GM12878 (cell line): ENCODE measurements at regions not wholly inside any gene's neighbourhood (a gene's known extent, or its start where the extent isn't known, plus 50 kb on each side); places are given as distances from the start of the nearest gene placed in this dataset.

ENCODE experiments used
- ATAC-seq: fragments of 200-7000 bp; cut with Tn5 transposase; 3 replicates; pipeline ENCODE4 v1.9.1; 2020; ENCODE audit warnings: mild to moderate bottlenecking, moderate library complexity
- BruUV-seq: library from RNA; stranded (reverse); fragments of 400-500 nt; replicated peaks from 2 replicates; lab custom pipeline; 2021; lab: Mats Ljungman, UMichigan
- CTCF ChIA-PET: fragments of 300-600 bp; sonication (Branson Sonifier 250); formaldehyde crosslinking; extraction: SDS; loops from one replicate; lab custom pipeline; 2021; ENCODE audit warnings: inconsistent platforms; lab: Yijun Ruan, JAX
- POLR2A ChIA-PET: fragments of 350-600 bp; formaldehyde crosslinking; extraction: SDS; loops from one replicate; lab custom pipeline; 2021; ENCODE audit warnings: inconsistent platforms; lab: Charles Lee
- RAD21 ChIA-PET: fragments of 300-600 bp; sonication (Branson Sonifier 250); formaldehyde crosslinking; loops from one replicate; lab custom pipeline; 2023; ENCODE audit warnings: antibody characterized with exemption; ENCODE audit not compliant: unreplicated experiment; lab: Charles Lee
- SMC1A ChIA-PET: fragments of 300-600 bp; sonication (Branson Sonifier 250); formaldehyde crosslinking; loops from one replicate; lab custom pipeline; 2023; ENCODE audit not compliant: unreplicated experiment, uncharacterized antibody; lab: Charles Lee
- DNase-seq: peaks from one replicate; pipeline ENCODE4 v3.0.0-alpha.2; 2011; ENCODE audit warnings: low read depth, low spot score
- FAIRE-seq: peaks from 3 replicates; lab custom pipeline; 2011; peaks lifted over from hg19 to GRCh38; lab: Jason Lieb, UNC
- H2AFZ ChIP-seq: 2 replicates; pipeline ENCODE4 v1.6.0; 2011; ENCODE audit warnings: low read depth, low read length, control low read depth; ENCODE audit not compliant: control insufficient read depth
- H3K27ac ChIP-seq: 2 replicates; pipeline ENCODE4 v1.5.1; 2011; ENCODE audit warnings: control low read depth; ENCODE audit not compliant: control insufficient read depth, insufficient read depth
- H3K27me3 ChIP-seq, 2 experiments: replicated peaks in 1 of 2; 2 replicates each; pipeline versions ENCODE4 v1.6.0 to v1.6.1; 2011; ENCODE audit warnings: low read length in 1 of 2; ENCODE audit not compliant: control insufficient read depth in 2 of 2, insufficient read depth in 2 of 2
- H3K36me3 ChIP-seq, 2 experiments: 2 replicates each; pipeline ENCODE4 v1.5.1; 2011; ENCODE audit warnings: low read length in 1 of 2; ENCODE audit not compliant: control insufficient read depth in 2 of 2, insufficient read depth in 2 of 2
- H3K4me1 ChIP-seq: 2 replicates; pipeline ENCODE4 v1.6.1; 2011; ENCODE audit warnings: mild to moderate bottlenecking, low read length, moderate library complexity, mixed read lengths; ENCODE audit not compliant: control insufficient read depth, insufficient read depth
- H3K4me2 ChIP-seq: 2 replicates; pipeline ENCODE4 v1.6.0; 2011; ENCODE audit warnings: control low read depth; ENCODE audit not compliant: control insufficient read depth, insufficient read depth
- H3K4me3 ChIP-seq: fragments of 200-600 bp; sonication (generic); 2 replicates; pipeline ENCODE4 v1.5.1; 2016
- H3K79me2 ChIP-seq: 2 replicates; pipeline ENCODE4 v1.6.0; 2011; ENCODE audit warnings: low read length; ENCODE audit not compliant: control insufficient read depth, insufficient read depth
- H3K9ac ChIP-seq: 2 replicates; pipeline ENCODE4 v1.8.0; 2011; ENCODE audit warnings: low read length, control low read depth, mixed read lengths; ENCODE audit not compliant: control insufficient read depth, insufficient read depth
- H3K9me3 ChIP-seq: replicated peaks from 3 replicates; pipeline ENCODE4 v1.5.1; 2011; ENCODE audit warnings: mild to moderate bottlenecking, low read length; ENCODE audit not compliant: control insufficient read depth, insufficient read depth
- H4K20me1 ChIP-seq: 2 replicates; pipeline ENCODE4 v1.6.0; 2011; ENCODE audit not compliant: control insufficient read depth, insufficient read depth
- BACH1 ChIP-seq: fragments of 450-650 bp; IDR thresholded peaks from 2 replicates; pipeline ENCODE4 v1.6.1; 2017; ENCODE audit warnings: mild to moderate bottlenecking, borderline replicate concordance
- CREM ChIP-seq: IDR thresholded peaks from 2 replicates; pipeline ENCODE4 v1.6.1; 2014; ENCODE audit warnings: antibody characterized with exemption, low read depth
- EGR1 ChIP-seq, 2 experiments: IDR thresholded peaks; 1 replicate in 1 of 2; 2 replicates in 1 of 2; pipeline ENCODE4 v1.6.1; 2011 to 2012; ENCODE audit warnings: low read depth in 2 of 2, low read length in 2 of 2, borderline replicate concordance in 1 of 2, mild to moderate bottlenecking in 1 of 2, moderate library complexity in 1 of 2
- GATAD2B ChIP-seq: fragments of 450-650 bp; conservative IDR thresholded peaks from 2 replicates; pipeline ENCODE4 v1.6.1; 2017; ENCODE audit warnings: low read depth, mild to moderate bottlenecking, moderate library complexity
- IRF3 ChIP-seq: fragments of 450-650 bp; IDR thresholded peaks from 2 replicates; pipeline ENCODE4 v1.6.1; 2014; ENCODE audit warnings: mild to moderate bottlenecking
- MXI1 ChIP-seq: fragments of 150-350 bp; IDR thresholded peaks from 2 replicates; pipeline ENCODE4 v1.6.1; 2011; ENCODE audit warnings: low read depth, mild to moderate bottlenecking, inconsistent platforms, low read length, improper control_type of control experiment
- RUNX3 ChIP-seq: IDR thresholded peaks from 2 replicates; pipeline ENCODE4 v1.6.1; 2012; ENCODE audit warnings: low read length, inconsistent platforms
- SREBF2 ChIP-seq: IDR thresholded peaks from 2 replicates; pipeline ENCODE4 v1.6.1; 2012; ENCODE audit warnings: mild to moderate bottlenecking, low read length
- TARDBP ChIP-seq: IDR thresholded peaks from 2 replicates; pipeline ENCODE4 v1.6.1; 2016; ENCODE audit warnings: borderline replicate concordance
- YBX1 ChIP-seq: fragments of 450-650 bp; IDR thresholded peaks from 2 replicates; pipeline ENCODE4 v1.6.1; 2016; ENCODE audit warnings: antibody characterized with exemption
- YY1 ChIP-seq: IDR thresholded peaks from 2 replicates; pipeline ENCODE4 v1.6.1; 2011; ENCODE audit warnings: low read depth, mild to moderate bottlenecking, low read length
- ZBTB4 ChIP-seq: fragments of 450-650 bp; formaldehyde crosslinking; IDR thresholded peaks from 2 replicates; pipeline ENCODE4 v1.4.0; 2022; ENCODE audit warnings: mild to moderate bottlenecking, moderate library complexity
- ZNF384 ChIP-seq: IDR thresholded peaks from 2 replicates; pipeline ENCODE4 v1.6.1; 2012; ENCODE audit warnings: low read depth, mild to moderate bottlenecking, low read length, improper control_type of control experiment, borderline replicate concordance
- WGBS: methylation state at CpG from one replicate; pipeline ENCODE4 v1.1.6; 2016; ENCODE audit warnings: low lambda C conversion rate; ENCODE audit not compliant: insufficient replicate concordance, insufficient coverage; ENCODE audit errors: missing lambda C conversion rate; 5-methylcytosine and 5-hydroxymethylcytosine counted together
- in situ Hi-C: fragments of 300-500 bp; cut with MboI; formaldehyde crosslinking; loops from 9 replicates; pipeline ENCODE4 v1.14.3; 2018; ENCODE audit warnings: mixed read lengths
- intact Hi-C: fragments of 100-400 bp; cut with micrococcal nuclease; formaldehyde crosslinking; loops from one replicate; pipeline ENCODE4 v1.14.2; 2022; ENCODE audit not compliant: unreplicated experiment
- TF ChIP-seq, protein P1 (sequence below): fragments of 450-650 bp; IDR thresholded peaks from 2 replicates; pipeline ENCODE4 v1.6.1; 2017; ENCODE audit warnings: mild to moderate bottlenecking, moderate library complexity
- TF ChIP-seq, protein P2 (sequence below): IDR thresholded peaks from 2 replicates; pipeline ENCODE4 v1.6.1; 2012; ENCODE audit warnings: low read depth, low read length, improper control_type of control experiment

GRCh38 chr20:40087496-40087895, 601.5 kb downstream of the MAFB start (continued):
- TF ChIP-seq, protein P1, sequence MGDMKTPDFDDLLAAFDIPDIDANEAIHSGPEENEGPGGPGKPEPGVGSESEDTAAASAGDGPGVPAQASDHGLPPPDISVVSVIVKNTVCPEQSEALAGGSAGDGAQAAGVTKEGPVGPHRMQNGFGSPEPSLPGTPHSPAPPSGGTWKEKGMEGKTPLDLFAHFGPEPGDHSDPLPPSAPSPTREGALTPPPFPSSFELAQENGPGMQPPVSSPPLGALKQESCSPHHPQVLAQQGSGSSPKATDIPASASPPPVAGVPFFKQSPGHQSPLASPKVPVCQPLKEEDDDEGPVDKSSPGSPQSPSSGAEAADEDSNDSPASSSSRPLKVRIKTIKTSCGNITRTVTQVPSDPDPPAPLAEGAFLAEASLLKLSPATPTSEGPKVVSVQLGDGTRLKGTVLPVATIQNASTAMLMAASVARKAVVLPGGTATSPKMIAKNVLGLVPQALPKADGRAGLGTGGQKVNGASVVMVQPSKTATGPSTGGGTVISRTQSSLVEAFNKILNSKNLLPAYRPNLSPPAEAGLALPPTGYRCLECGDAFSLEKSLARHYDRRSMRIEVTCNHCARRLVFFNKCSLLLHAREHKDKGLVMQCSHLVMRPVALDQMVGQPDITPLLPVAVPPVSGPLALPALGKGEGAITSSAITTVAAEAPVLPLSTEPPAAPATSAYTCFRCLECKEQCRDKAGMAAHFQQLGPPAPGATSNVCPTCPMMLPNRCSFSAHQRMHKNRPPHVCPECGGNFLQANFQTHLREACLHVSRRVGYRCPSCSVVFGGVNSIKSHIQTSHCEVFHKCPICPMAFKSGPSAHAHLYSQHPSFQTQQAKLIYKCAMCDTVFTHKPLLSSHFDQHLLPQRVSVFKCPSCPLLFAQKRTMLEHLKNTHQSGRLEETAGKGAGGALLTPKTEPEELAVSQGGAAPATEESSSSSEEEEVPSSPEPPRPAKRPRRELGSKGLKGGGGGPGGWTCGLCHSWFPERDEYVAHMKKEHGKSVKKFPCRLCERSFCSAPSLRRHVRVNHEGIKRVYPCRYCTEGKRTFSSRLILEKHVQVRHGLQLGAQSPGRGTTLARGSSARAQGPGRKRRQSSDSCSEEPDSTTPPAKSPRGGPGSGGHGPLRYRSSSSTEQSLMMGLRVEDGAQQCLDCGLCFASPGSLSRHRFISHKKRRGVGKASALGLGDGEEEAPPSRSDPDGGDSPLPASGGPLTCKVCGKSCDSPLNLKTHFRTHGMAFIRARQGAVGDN = no peak
- no peak for TF ChIP-seq YY1
- no peak for TF ChIP-seq CREM

GRCh38 chr20:40085513-40085912, 603.5 kb downstream of the MAFB start:
- in situ Hi-C loops = no loop called here
- no peak overlapping the region for H3K9ac ChIP-seq
- CTCF ChIA-PET = no interaction called here
- no peak overlapping the region for H3K27ac ChIP-seq
- BruUV-seq = no TSS peak
- RAD21 ChIA-PET = no interaction called here
- POLR2A ChIA-PET = no interaction called here
- H3K9me3 ChIP-seq = no peaks in the 10 kb centered on the region
- H3K79me2 ChIP-seq = no peaks in the 10 kb centered on the region
- no peak overlapping the region for H3K4me3 ChIP-seq
- no peak for DNase-seq
- intact Hi-C loops = no loop called here
- no peak for ATAC-seq
- SMC1A ChIA-PET = no interaction called here
- H3K4me2 ChIP-seq = no peak overlapping the region
- H3K4me1 ChIP-seq = no peaks in the 10 kb centered on the region
- 35% methylated on average over 3 of the region's 3 CpGs for WGBS
- H3K36me3 ChIP-seq = no peaks in the 10 kb centered on the region
- H3K27me3 ChIP-seq = no peaks in the 10 kb centered on the region
- FAIRE-seq = no peak
- no peak overlapping the region for H2AFZ ChIP-seq
- no peaks in the 10 kb centered on the region for H4K20me1 ChIP-seq
- TF ChIP-seq YY1 (no peak), ZNF384 (no peak), ZBTB4 (CRISPR knock-in tag) (no peak), GATAD2B (no peak), YBX1 (no peak), EGR1 (IDR thresholded peaks at IDR 0.05; ENCODE audit: borderline replicate concordance in 1 of 2, low read depth in 2 of 2, low read length in 2 of 2) (no peak), RUNX3 (no peak), IRF3 (no peak), SREBF2 (no peak), TARDBP (no peak), BACH1 (no peak), MXI1 (no peak)
- TF ChIP-seq, protein P2, sequence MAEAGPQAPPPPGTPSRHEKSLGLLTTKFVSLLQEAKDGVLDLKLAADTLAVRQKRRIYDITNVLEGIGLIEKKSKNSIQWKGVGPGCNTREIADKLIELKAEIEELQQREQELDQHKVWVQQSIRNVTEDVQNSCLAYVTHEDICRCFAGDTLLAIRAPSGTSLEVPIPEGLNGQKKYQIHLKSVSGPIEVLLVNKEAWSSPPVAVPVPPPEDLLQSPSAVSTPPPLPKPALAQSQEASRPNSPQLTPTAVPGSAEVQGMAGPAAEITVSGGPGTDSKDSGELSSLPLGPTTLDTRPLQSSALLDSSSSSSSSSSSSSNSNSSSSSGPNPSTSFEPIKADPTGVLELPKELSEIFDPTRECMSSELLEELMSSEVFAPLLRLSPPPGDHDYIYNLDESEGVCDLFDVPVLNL = no peak
